H1 (cell line): ENCODE measurements at regions not wholly inside any gene's neighbourhood (a gene's known extent, or its start where the extent isn't known, plus 50 kb on each side); places are given as distances from the start of the nearest gene placed in this dataset.

Source experiments
- ATF2 ChIP-seq: IDR thresholded peaks from 2 replicates; pipeline ENCODE4 v1.6.1; 2012; ENCODE audit warnings: low read length, inconsistent platforms
- ATF3 ChIP-seq: IDR thresholded peaks from 2 replicates; pipeline ENCODE4 v1.6.1; 2011; ENCODE audit warnings: low read depth, mild to moderate bottlenecking, low read length; ENCODE audit not compliant: insufficient read depth
- BRCA1 ChIP-seq: IDR thresholded peaks from 2 replicates; pipeline ENCODE4 v1.6.1; 2012; ENCODE audit warnings: low read depth, low read length, improper control_type of control experiment
- CHD1 ChIP-seq: IDR thresholded peaks from 2 replicates; pipeline ENCODE4 v1.6.1; 2012; ENCODE audit warnings: low read depth, low read length, improper control_type of control experiment
- EZH2 ChIP-seq: fragments of 200-600 bp; sonication (generic); IDR thresholded peaks from 2 replicates; pipeline ENCODE4 v1.7.1; 2012; ENCODE audit warnings: low read depth, mild to moderate bottlenecking, moderate library complexity, low read length, inconsistent platforms; ENCODE audit not compliant: severe bottlenecking
- HDAC2 ChIP-seq, 2 experiments: fragments of 300-600 bp in 1 of 2; sonication (generic) in 1 of 2; IDR thresholded peaks; 2 replicates each; pipeline ENCODE4 v1.6.1; 2011 to 2012; ENCODE audit warnings: low read depth in 2 of 2, low read length in 2 of 2, mild to moderate bottlenecking in 2 of 2, moderate library complexity in 2 of 2, borderline replicate concordance in 1 of 2, inconsistent platforms in 1 of 2
- KDM1A ChIP-seq: fragments of 200-600, 300-600 bp; sonication (generic); IDR thresholded peaks from 2 replicates; pipeline ENCODE4 v1.7.1; 2016; ENCODE audit warnings: mild to moderate bottlenecking, low read length, borderline replicate concordance
- POLR2A ChIP-seq, 2 experiments: IDR thresholded peaks; 1 replicate in 1 of 2; 2 replicates in 1 of 2; pipeline ENCODE4 v1.6.1; 2011; ENCODE audit warnings: low read depth in 2 of 2, low read length in 2 of 2, mild to moderate bottlenecking in 2 of 2; ENCODE audit errors: control extremely low read depth in 1 of 2
- RAD21 ChIP-seq, 2 experiments: IDR thresholded peaks in 1 of 2; conservative IDR thresholded peaks in 1 of 2; 2 replicates each; pipeline ENCODE4 v1.6.1; 2011; ENCODE audit warnings: low read depth in 2 of 2, low read length in 2 of 2, improper control_type of control experiment in 1 of 2, inconsistent platforms in 1 of 2, mild to moderate bottlenecking in 1 of 2, moderate library complexity in 1 of 2
- RFX5 ChIP-seq: IDR thresholded peaks from 2 replicates; pipeline ENCODE4 v1.6.1; 2011; ENCODE audit warnings: low read depth, low read length, improper control_type of control experiment, borderline replicate concordance
- SIRT6 ChIP-seq: IDR thresholded peaks from one replicate; pipeline ENCODE4 v1.7.1; 2012; ENCODE audit warnings: low read length, inconsistent platforms
- USF2 ChIP-seq: IDR thresholded peaks from 2 replicates; pipeline ENCODE4 v1.6.1; 2011; ENCODE audit warnings: low read length, improper control_type of control experiment
- TF ChIP-seq, protein P1 (sequence below), 3 experiments: IDR thresholded peaks; 1 replicate in 2 of 3; 2 replicates in 1 of 3; pipeline versions ENCODE4 v1.5.1 to v1.6.1; 2011; ENCODE audit warnings: low read length in 3 of 3, mild to moderate bottlenecking in 3 of 3, inconsistent platforms in 2 of 3, low read depth in 1 of 3, moderate library complexity in 1 of 3; ENCODE audit not compliant: insufficient read depth in 1 of 3; ENCODE audit errors: control extremely low read depth in 1 of 3

GRCh38 chr1:63042278-63042677, 258.3 kb downstream of the ATG4C start:
- TF ChIP-seq, protein P1, sequence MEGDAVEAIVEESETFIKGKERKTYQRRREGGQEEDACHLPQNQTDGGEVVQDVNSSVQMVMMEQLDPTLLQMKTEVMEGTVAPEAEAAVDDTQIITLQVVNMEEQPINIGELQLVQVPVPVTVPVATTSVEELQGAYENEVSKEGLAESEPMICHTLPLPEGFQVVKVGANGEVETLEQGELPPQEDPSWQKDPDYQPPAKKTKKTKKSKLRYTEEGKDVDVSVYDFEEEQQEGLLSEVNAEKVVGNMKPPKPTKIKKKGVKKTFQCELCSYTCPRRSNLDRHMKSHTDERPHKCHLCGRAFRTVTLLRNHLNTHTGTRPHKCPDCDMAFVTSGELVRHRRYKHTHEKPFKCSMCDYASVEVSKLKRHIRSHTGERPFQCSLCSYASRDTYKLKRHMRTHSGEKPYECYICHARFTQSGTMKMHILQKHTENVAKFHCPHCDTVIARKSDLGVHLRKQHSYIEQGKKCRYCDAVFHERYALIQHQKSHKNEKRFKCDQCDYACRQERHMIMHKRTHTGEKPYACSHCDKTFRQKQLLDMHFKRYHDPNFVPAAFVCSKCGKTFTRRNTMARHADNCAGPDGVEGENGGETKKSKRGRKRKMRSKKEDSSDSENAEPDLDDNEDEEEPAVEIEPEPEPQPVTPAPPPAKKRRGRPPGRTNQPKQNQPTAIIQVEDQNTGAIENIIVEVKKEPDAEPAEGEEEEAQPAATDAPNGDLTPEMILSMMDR (IDR thresholded peaks at IDR 0.05; ENCODE audit: control extremely low read depth in 1 of 3, insufficient read depth in 1 of 3, low read depth in 1 of 3, low read length in 3 of 3), result no peak
- TF ChIP-seq RFX5, result no peak
- TF ChIP-seq SIRT6, result no peak
- no peak for TF ChIP-seq POLR2A (IDR thresholded peaks at IDR 0.05; ENCODE audit: control extremely low read depth in 1 of 2, low read depth in 2 of 2, low read length in 2 of 2)
- no peak for TF ChIP-seq KDM1A
- TF ChIP-seq CHD1, result no peak
- no peak for TF ChIP-seq ATF2
- no peak for TF ChIP-seq USF2
- TF ChIP-seq HDAC2 (IDR thresholded peaks at IDR 0.05; ENCODE audit: borderline replicate concordance in 1 of 2, low read depth in 2 of 2, low read length in 2 of 2), result no peak
- no peak for TF ChIP-seq ATF3
- TF ChIP-seq EZH2, result no peak
- no peak for TF ChIP-seq RAD21 (IDR thresholded peaks at IDR 0.05 in 1 of 2, conservative IDR thresholded peaks at IDR 0.05 in 1 of 2; ENCODE audit: low read depth in 2 of 2, low read length in 2 of 2)
- no peak for TF ChIP-seq BRCA1
